Osteoblast (primary cell): ENCODE measurements at regions not wholly inside any gene's neighbourhood (a gene's known extent, or its start where the extent isn't known, plus 50 kb on each side); places are given as distances from the start of the nearest gene placed in this dataset.

Experiments
- DNase-seq: peaks from one replicate; pipeline ENCODE4 v3.0.0; 2011; ENCODE audit warnings: low spot score, mixed read lengths; ENCODE audit not compliant: insufficient read length; ENCODE audit errors: missing footprints
- H2AFZ ChIP-seq: 2 replicates; pipeline ENCODE4 v1.6.0; 2011; ENCODE audit warnings: mild to moderate bottlenecking, low read length
- H3K27ac ChIP-seq: 2 replicates; pipeline ENCODE4 v1.5.1; 2011; ENCODE audit warnings: mild to moderate bottlenecking, low read depth, low read length, moderate library complexity
- H3K27me3 ChIP-seq: 2 replicates; pipeline ENCODE4 v1.6.0; 2012; ENCODE audit warnings: mild to moderate bottlenecking, control low read depth, inconsistent platforms, low read length, moderate library complexity; ENCODE audit not compliant: insufficient read depth
- H3K36me3 ChIP-seq: 2 replicates; pipeline ENCODE4 v1.5.1; 2011; ENCODE audit warnings: mild to moderate bottlenecking, low read length, control low read depth, moderate library complexity; ENCODE audit not compliant: insufficient read depth
- H3K4me1 ChIP-seq: 2 replicates; pipeline ENCODE4 v1.5.1; 2011; ENCODE audit warnings: mild to moderate bottlenecking, low read length, control low read depth, moderate library complexity; ENCODE audit not compliant: insufficient read depth
- H3K4me2 ChIP-seq: 2 replicates; pipeline ENCODE4 v1.6.0; 2011; ENCODE audit warnings: mild to moderate bottlenecking, low read length; ENCODE audit not compliant: insufficient read depth
- H3K4me3 ChIP-seq: fragments of 200-600 bp; sonication (generic); 3 replicates; pipeline ENCODE4 v1.5.1; 2012; ENCODE audit warnings: mild to moderate bottlenecking, low read length, inconsistent platforms; ENCODE audit not compliant: insufficient read depth
- H3K79me2 ChIP-seq: 2 replicates; pipeline ENCODE4 v1.6.0; 2012; ENCODE audit warnings: mild to moderate bottlenecking, low read length, control low read depth, inconsistent platforms; ENCODE audit not compliant: insufficient read depth
- H3K9me3 ChIP-seq: 2 replicates; pipeline ENCODE4 v1.5.1; 2011; ENCODE audit warnings: low read depth, low read length, control low read depth
- H4K20me1 ChIP-seq: 2 replicates; pipeline ENCODE4 v1.6.0; 2012; ENCODE audit warnings: mild to moderate bottlenecking, low read length, control low read depth; ENCODE audit not compliant: insufficient read depth
- CTCF ChIP-seq: IDR thresholded peaks from 2 replicates; pipeline ENCODE4 v1.5.1; 2011; ENCODE audit warnings: mild to moderate bottlenecking, low read depth, low read length, moderate library complexity; ENCODE audit errors: extremely low read depth

- no peak overlapping the region for H3K4me3 ChIP-seq
- H3K79me2 ChIP-seq: no peaks in the 10 kb centered on the region
- H3K4me2 ChIP-seq: no peak overlapping the region
- DNase-seq: no peak
- no peaks in the 10 kb centered on the region for H3K36me3 ChIP-seq
- no peaks in the 10 kb centered on the region for H3K27me3 ChIP-seq
- no peaks in the 10 kb centered on the region for H3K9me3 ChIP-seq
- no peaks in the 10 kb centered on the region for H4K20me1 ChIP-seq
- no peaks in the 10 kb centered on the region for H3K4me1 ChIP-seq
- H2AFZ ChIP-seq: no peak overlapping the region
- no peak for TF ChIP-seq CTCF
- no peak overlapping the region for H3K27ac ChIP-seq
Observed at GRCh38 chr15:93709708-93710107, 521.7 kb upstream of the MCTP2 start.

DNA sequence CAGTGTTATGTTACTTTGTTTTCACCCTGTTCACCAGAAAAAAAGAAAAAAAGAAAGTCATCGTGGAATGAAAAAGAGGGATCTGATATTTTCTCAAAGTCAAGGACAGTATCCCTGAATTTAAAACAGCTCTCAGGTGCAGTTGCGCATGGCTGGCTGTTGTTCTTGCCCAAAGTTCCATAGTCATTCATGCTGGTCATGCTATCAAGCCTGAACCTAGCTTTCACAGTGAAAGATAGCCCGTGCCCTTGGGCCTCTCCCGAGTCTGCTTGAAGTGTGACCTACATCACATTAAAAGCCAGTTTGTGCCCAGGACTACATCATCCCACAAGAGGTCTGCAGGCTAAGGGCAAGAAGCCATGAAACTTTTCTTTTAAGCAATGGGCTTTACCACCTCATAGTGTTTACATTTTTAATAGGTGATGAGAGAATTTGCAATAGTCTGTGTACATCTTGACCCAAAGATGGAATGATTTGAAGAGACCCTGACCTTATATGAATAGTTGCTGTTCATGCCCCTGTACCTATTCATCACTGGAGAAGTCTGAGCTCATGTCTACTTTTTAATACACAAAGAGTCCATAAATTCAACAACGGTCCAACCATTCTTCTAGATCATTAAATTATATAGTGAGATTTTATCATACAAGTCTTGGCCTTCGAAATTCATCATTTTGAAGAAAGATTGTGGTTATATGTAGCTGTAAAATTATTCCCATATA, 522.5 kb upstream of the MCTP2 start:
- H3K27ac ChIP-seq: no peak overlapping the region
- no peak overlapping the region for H3K4me2 ChIP-seq
- no peak for DNase-seq

DNA sequence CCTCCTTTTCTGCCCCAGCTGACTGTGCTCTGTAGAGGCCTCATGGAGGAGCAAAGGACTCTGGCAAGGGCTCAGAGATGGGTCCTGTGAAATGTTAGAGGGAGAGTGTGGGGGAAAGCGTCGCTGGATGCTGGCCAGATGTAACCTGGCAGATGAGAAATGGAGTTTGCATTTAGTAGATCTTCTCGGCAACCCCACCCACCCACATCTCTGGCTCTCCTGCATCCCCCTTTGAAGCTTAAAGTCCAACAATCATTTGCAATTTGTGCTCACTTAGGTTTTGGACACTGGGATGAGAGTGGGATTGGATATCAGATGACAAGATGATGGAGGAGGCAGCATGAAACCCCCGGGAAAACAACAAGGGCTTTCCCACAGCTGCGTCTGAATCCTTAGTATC, 523.6 kb upstream of the MCTP2 start:
- no peak overlapping the region for H3K4me3 ChIP-seq
- no peak overlapping the region for H3K4me2 ChIP-seq
- no peaks in the 10 kb centered on the region for H3K79me2 ChIP-seq
- H3K27ac ChIP-seq: no peak overlapping the region
- H3K27me3 ChIP-seq: no peaks in the 10 kb centered on the region
- H2AFZ ChIP-seq: no peak overlapping the region
- no peak for TF ChIP-seq CTCF
- H3K36me3 ChIP-seq: no peaks in the 10 kb centered on the region
- no peaks in the 10 kb centered on the region for H3K9me3 ChIP-seq
- DNase-seq: no peak
- H4K20me1 ChIP-seq: no peaks in the 10 kb centered on the region
- H3K4me1 ChIP-seq: no peaks in the 10 kb centered on the region

More for the DNA sequence above, 522.5 kb upstream of the MCTP2 start:
- no peak overlapping the region for H3K4me3 ChIP-seq
- no peak for TF ChIP-seq CTCF
- H3K4me1 ChIP-seq: no peaks in the 10 kb centered on the region
- no peaks in the 10 kb centered on the region for H3K9me3 ChIP-seq
- no peaks in the 10 kb centered on the region for H3K36me3 ChIP-seq
- H2AFZ ChIP-seq: no peak overlapping the region
- no peaks in the 10 kb centered on the region for H3K79me2 ChIP-seq
- H4K20me1 ChIP-seq: no peaks in the 10 kb centered on the region
- no peaks in the 10 kb centered on the region for H3K27me3 ChIP-seq

- Histone ChIP-seq H2AFZ (no peak overlapping the region), H4K20me1 (no peaks in the 10 kb centered on the region), H3K9me3 (no peaks in the 10 kb centered on the region), H3K79me2 (no peaks in the 10 kb centered on the region), H3K4me1 (no peaks in the 10 kb centered on the region), H3K27me3 (no peaks in the 10 kb centered on the region), H3K27ac (no peak overlapping the region), H3K4me3 (no peak overlapping the region), H3K36me3 (no peaks in the 10 kb centered on the region), H3K4me2 (no peak overlapping the region)
- no peak for TF ChIP-seq CTCF
- no peak for DNase-seq
Observed at GRCh38 chr15:93706495-93707292, 524.7 kb upstream of the MCTP2 start.
